Naive thymus-derived CD8-positive, alpha-beta T cell (primary cell): ENCODE measurements at regions not wholly inside any gene's neighbourhood (a gene's known extent, or its start where the extent isn't known, plus 50 kb on each side); places are given as distances from the start of the nearest gene placed in this dataset.

Experiments
- ATAC-seq, 2 donors: fragments of 150-1000 bp; cut with Tn5 transposase in 1 of 2; sonication (Bioruptor Pico), chemical (Tn5 transposase) in 1 of 2; 1 replicate in 1 of 2; 2 replicates in 1 of 2; pipeline ENCODE4 v1.10.0; 2021; ENCODE audit warnings: mild to moderate bottlenecking in 2 of 2, moderate library complexity in 2 of 2
- POLR2A ChIA-PET: fragments of 350-600 bp; sonication (Branson Sonifier 250); formaldehyde crosslinking; loops from one replicate; lab custom pipeline; 2021; ENCODE audit warnings: antibody characterized with exemption; lab: Charles Lee
- DNase-seq, 10 donors: peaks; one replicate each; pipeline versions ENCODE4 v3.0.0 to v3.0.0-alpha.2; 2020 to 2022
- H3K27ac Mint-ChIP-seq, 10 donors: one replicate each; pipeline ENCODE4 v1.8.0; 2020 to 2022; ENCODE audit warnings: mild to moderate bottlenecking in 10 of 10, mixed read lengths in 10 of 10, moderate library complexity in 4 of 10, inconsistent platforms in 1 of 10
- H3K27me3 Mint-ChIP-seq, 5 donors: one replicate each; pipeline ENCODE4 v1.8.0; 2021 to 2022; ENCODE audit warnings: mixed read lengths in 5 of 5
- H3K36me3 Mint-ChIP-seq, 3 donors: one replicate each; pipeline ENCODE4 v1.8.0; 2020 to 2022; ENCODE audit warnings: mixed read lengths in 3 of 3, mild to moderate bottlenecking in 2 of 3, inconsistent platforms in 1 of 3
- H3K4me1 Mint-ChIP-seq, 4 donors: one replicate each; pipeline ENCODE4 v1.8.0; 2021 to 2022; ENCODE audit warnings: mixed read lengths in 4 of 4
- H3K4me3 Mint-ChIP-seq, 10 donors: one replicate each; pipeline ENCODE4 v1.8.0; 2020 to 2022; ENCODE audit warnings: mild to moderate bottlenecking in 10 of 10, mixed read lengths in 10 of 10, moderate library complexity in 6 of 10, inconsistent platforms in 1 of 10
- H3K9me3 Mint-ChIP-seq, 9 donors: one replicate each; pipeline ENCODE4 v1.8.0; 2020 to 2022; ENCODE audit warnings: mixed read lengths in 9 of 9, mild to moderate bottlenecking in 3 of 9, inconsistent platforms in 1 of 9, moderate library complexity in 1 of 9

DNA sequence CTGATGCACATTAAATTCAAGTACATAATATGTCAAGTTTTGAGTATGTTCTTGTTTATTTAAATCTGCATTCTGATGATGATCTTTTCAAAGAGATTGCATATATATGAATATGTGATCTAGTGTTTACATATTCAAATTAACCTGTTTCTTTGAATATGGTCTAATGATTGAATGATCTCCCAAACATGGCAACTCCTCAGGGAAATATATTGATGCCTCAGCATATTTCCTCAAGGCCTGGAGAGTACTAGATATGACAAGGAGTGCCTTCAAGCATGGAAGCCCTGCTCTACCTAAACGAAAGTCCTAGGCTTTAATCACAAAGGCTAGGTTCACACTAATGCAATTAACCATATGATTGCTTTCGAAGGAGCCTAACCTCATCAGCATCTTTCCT is 532.8 kb downstream of the ZIC1 start:
- DNase-seq (no peak), ATAC-seq (no peak)
- no peak overlapping the region for H3K4me3 Mint-ChIP-seq
- no peaks in the 10 kb centered on the region for H3K36me3 Mint-ChIP-seq
- no peaks in the 10 kb centered on the region for H3K4me1 Mint-ChIP-seq
- peaks cover 0 to 6% (median 2%) of the 10 kb centered on the region in 9 donors for H3K9me3 Mint-ChIP-seq
- H3K27ac Mint-ChIP-seq = no peak overlapping the region
- no peaks in the 10 kb centered on the region for H3K27me3 Mint-ChIP-seq
- POLR2A ChIA-PET = no interaction called here

DNA sequence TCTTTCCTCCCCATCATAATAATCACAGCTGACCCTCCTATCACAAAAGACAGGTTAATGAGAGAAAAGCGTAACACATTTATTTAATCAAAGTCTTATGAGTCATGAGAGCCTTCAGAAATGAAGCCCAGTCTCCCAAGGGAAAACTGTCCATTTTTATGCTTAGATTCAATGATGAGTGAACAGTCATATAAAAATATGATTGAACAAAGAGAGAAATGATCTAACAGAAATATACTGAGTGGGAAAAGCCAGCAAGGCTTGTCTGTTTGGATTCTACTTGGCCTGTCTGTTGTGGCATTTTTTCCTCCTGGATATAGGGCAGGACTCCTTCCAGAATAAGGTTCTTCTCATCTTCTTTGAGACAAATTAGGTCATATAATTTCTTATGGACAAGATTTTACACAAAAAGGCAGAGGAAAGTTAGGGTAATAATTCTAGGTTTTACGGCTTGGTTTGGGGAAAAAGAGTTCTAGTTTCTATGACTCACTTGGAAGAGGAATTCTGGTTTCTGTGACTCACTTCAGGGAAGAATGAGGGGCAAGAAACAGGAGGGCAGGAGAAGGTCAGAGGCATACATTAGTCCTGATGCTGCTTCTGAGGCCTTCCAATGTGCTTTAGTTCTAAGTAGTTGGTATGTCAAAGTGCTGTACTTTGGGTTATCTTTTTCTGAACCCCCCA is 534.2 kb downstream of the ZIC1 start:
- no peaks in the 10 kb centered on the region for H3K4me1 Mint-ChIP-seq
- H3K9me3 Mint-ChIP-seq = peaks cover 0 to 6% (median 2%) of the 10 kb centered on the region in 9 donors
- no peak overlapping the region for H3K27ac Mint-ChIP-seq
- ATAC-seq = no peak
- no peak for DNase-seq
- no peaks in the 10 kb centered on the region for H3K36me3 Mint-ChIP-seq
- H3K27me3 Mint-ChIP-seq = no peaks in the 10 kb centered on the region
- H3K4me3 Mint-ChIP-seq = no peak overlapping the region
- POLR2A ChIA-PET = no interaction called here

DNA sequence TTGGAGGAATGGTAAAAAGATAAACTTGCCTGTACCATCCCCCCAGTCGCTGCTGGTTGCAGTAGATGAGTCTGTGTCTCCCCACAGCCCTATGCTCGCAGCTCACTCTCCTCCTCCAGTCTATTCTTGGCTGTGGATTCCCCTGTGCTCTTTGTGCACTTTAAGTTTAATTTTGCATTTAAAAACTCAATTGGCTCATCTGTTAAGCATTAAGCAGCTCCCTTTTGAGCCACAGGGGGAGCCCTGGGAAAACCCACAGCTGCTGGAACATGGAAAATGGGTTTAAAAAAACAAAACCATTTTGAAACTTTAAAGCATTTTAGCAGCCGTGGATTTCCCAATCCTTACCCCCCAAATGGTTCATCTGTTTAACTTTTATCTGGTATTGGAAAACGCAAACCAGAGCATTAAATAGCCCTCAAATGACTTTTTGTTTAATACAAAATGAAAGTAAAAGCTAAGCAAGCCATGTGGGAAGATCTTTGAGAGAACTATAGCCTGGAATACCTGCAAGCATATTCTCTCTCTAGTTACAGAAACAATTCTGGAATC is 536.9 kb downstream of the ZIC1 start:
- Mint-ChIP-seq H3K9me3 (peaks cover 0 to 9% (median 2%) of the 10 kb centered on the region in 9 donors), H3K4me1 (no peaks in the 10 kb centered on the region), H3K4me3 (no peak overlapping the region), H3K27ac (no peak overlapping the region), H3K27me3 (no peaks in the 10 kb centered on the region), H3K36me3 (no peaks in the 10 kb centered on the region)
- no peak for ATAC-seq
- POLR2A ChIA-PET = no interaction called here
- DNase-seq = no peak

DNA sequence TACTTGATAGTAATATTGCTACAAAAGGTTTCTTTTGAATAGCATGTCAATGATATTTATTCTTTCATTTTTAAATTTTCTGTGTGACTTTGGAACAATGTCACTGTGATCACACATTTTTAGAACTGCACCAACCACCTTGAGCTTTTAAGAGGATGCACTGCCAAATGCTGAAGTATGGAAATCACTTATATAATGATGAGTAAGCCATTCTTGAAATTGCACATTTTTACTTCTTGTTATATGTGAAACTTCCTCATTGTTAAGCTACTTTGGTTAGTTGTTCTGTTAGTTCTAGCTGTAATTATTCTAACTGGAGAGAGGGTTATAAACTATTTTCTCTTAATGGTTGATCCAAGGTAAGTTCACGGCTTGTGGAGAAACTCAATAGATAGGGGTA is 547.5 kb downstream of the ZIC1 start:
- Mint-ChIP-seq H3K27me3 (peaks cover 0 to 4% (median 0%) of the 10 kb centered on the region in 5 donors), H3K4me3 (no peak overlapping the region), H3K27ac (no peak overlapping the region), H3K4me1 (no peaks in the 10 kb centered on the region), H3K9me3 (peaks cover 0 to 13% (median 5%) of the 10 kb centered on the region in 9 donors), H3K36me3 (peaks cover 0 to 5% (median 0%) of the 10 kb centered on the region in 3 donors)
- POLR2A ChIA-PET = no interaction called here
- DNase-seq (no peak), ATAC-seq (no peak)

DNA sequence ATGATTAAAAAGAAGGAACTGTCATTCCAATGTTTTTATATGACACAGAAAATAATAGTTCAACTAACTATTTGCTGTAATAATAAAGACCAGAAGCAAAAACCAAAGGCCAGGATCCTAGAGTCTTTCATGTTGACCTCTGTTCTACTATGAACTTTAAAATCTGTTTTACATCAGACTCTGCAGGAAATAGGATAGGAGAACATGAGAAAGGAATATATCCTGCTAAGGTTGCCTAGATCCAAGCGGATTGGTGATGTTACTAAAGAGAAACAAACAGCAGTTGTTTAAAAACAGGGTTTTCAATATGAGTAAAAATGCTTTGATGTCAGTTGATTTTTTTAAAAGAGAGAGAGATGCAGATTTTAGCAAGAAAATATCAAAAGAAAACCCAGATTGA is 549.6 kb downstream of the ZIC1 start:
- POLR2A ChIA-PET = no interaction called here
- H3K4me3 Mint-ChIP-seq = no peak overlapping the region
- DNase-seq = no peak
- H3K36me3 Mint-ChIP-seq = peaks cover 0 to 5% (median 0%) of the 10 kb centered on the region in 3 donors
- H3K9me3 Mint-ChIP-seq = peaks cover 0 to 13% (median 4%) of the 10 kb centered on the region in 9 donors
- ATAC-seq = no peak
- H3K27me3 Mint-ChIP-seq = peaks cover 0 to 4% (median 0%) of the 10 kb centered on the region in 5 donors
- no peaks in the 10 kb centered on the region for H3K4me1 Mint-ChIP-seq
- no peak overlapping the region for H3K27ac Mint-ChIP-seq

DNA sequence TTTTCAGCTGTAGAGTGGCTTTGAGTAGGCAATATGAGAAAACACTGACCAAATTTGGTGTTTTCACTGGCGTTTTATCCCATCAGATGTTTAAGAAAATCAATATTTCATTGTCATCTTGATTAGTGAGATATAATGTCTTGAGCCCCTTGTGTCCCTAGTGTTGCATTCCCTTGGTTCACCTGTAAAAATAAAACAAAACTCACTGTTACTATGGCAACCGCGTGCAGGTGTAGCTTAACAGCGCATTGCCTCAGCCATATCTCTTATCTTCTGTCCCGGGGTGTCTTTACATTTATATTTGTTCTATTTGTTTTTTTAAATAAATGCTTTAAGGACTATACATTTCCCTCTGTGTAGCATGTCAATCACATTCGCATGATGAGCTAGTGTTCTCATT is 551.6 kb downstream of the ZIC1 start:
- Mint-ChIP-seq H3K4me1 (no peaks in the 10 kb centered on the region), H3K27ac (no peak overlapping the region), H3K9me3 (peaks cover 0 to 13% (median 5%) of the 10 kb centered on the region in 9 donors), H3K27me3 (peaks cover 0 to 4% (median 0%) of the 10 kb centered on the region in 5 donors), H3K4me3 (no peak overlapping the region), H3K36me3 (peaks cover 0 to 5% (median 0%) of the 10 kb centered on the region in 3 donors)
- POLR2A ChIA-PET = no interaction called here
- ATAC-seq = no peak
- DNase-seq = no peak

DNA sequence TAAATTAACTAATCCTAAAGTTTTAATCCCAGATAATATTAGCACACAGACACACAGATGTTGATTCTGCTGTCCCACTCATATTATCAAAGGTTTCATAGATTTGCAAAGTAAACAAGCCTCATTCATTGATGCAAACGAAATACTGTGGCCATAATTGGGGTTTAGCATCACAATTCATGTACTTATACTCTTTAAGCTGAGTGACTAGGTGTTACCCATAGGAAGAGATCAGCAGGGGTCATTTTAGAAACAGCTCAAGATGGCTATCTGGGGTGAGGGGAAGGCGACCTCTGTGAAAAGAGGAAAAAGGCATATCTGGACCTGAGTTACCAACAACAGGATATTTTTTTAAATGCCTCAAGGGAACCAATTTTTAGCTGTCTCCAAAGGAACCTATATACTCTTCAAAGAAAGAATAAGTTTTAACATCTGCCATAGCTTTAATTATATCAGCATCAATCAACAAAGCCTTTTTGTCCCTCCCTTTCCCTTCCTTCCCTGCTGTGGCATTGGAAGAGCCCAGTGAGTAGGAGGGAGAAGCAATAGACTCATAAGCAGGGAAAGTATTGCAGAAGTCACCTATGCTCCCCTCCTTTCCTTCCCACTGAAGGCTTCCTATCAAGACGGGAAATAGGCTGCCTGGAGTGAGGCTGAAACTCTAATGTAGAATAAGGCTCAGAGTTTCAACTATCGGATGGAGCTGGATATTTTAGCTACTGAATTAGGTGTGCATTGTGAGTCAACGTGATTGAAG is 553.4 kb downstream of the ZIC1 start:
- no peak for DNase-seq
- POLR2A ChIA-PET = no interaction called here
- H3K9me3 Mint-ChIP-seq = peaks cover 0 to 11% (median 3%) of the 10 kb centered on the region in 9 donors
- H3K4me3 Mint-ChIP-seq = no peak overlapping the region
- H3K27me3 Mint-ChIP-seq = peaks cover 0 to 4% (median 0%) of the 10 kb centered on the region in 5 donors
- H3K27ac Mint-ChIP-seq = no peak overlapping the region
- H3K4me1 Mint-ChIP-seq = no peaks in the 10 kb centered on the region
- ATAC-seq = no peak
- peaks cover 0 to 3% (median 0%) of the 10 kb centered on the region in 3 donors for H3K36me3 Mint-ChIP-seq

- POLR2A ChIA-PET = no interaction called here
Observed at GRCh38 chr3:147963711-147964110, 554.5 kb downstream of the ZIC1 start.

DNA sequence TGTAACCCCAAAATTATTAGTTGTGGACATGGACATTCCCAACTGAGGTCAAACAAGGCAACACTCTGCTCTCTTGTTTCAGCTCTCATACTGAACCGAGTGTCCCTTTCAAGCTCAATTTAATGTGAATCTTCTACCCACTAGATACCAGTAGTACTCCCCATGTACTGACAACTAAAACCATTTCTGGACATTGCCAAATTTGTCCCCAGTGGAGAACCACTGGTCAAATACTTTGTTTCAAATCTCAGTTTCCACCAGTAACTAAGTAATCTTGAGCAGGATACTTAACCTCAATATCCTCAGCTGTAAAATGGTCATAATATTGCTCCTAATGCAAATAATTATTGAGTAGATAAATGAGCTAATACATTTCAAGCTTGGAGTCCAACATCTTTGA is 566.0 kb downstream of the ZIC1 start:
- Mint-ChIP-seq H3K9me3 (peaks cover 0 to 28% (median 6%) of the 10 kb centered on the region in 9 donors), H3K4me1 (no peaks in the 10 kb centered on the region), H3K27me3 (no peaks in the 10 kb centered on the region), H3K4me3 (no peak overlapping the region), H3K27ac (no peak overlapping the region), H3K36me3 (peaks cover 0 to 3% (median 0%) of the 10 kb centered on the region in 3 donors)
- POLR2A ChIA-PET = no interaction called here
- no peak for ATAC-seq
- DNase-seq = no peak

More at GRCh38 chr3:147963711-147964110, 554.5 kb downstream of the ZIC1 start:
- H3K9me3 Mint-ChIP-seq = peaks cover 0 to 7% (median 0%) of the 10 kb centered on the region in 9 donors
- no peak for DNase-seq
- no peaks in the 10 kb centered on the region for H3K4me1 Mint-ChIP-seq
- H3K27me3 Mint-ChIP-seq = no peaks in the 10 kb centered on the region
- ATAC-seq = no peak
- H3K4me3 Mint-ChIP-seq = no peak overlapping the region
- no peaks in the 10 kb centered on the region for H3K36me3 Mint-ChIP-seq
- H3K27ac Mint-ChIP-seq = no peak overlapping the region

DNA sequence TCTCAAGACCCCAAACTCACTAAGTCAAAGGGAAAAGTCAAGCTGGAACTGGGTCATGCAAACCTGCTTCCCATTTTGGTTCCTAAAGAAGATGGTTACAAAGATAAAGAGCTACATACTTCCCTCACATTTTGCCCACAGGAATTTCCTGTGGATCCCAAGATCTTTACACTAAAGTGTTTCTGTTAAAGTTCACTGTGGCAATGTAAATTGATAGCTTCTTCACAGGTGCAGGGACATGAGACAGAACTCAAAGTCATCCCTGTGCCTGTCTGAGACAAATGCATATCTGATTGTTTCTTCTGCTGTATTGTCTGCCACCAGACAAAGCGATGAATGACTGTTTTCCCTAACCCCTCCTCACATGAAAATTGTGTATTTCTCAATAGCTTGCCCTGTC is 567.8 kb downstream of the ZIC1 start:
- H3K27ac Mint-ChIP-seq = no peak overlapping the region

GRCh38 chr3:147987549-147987948 is 578.4 kb downstream of the ZIC1 start:
- no peak for DNase-seq
- POLR2A ChIA-PET = no interaction called here
- Mint-ChIP-seq H3K27me3 (no peaks in the 10 kb centered on the region), H3K27ac (no peak overlapping the region), H3K9me3 (peaks cover 0 to 8% (median 0%) of the 10 kb centered on the region in 9 donors), H3K36me3 (no peaks in the 10 kb centered on the region), H3K4me1 (no peaks in the 10 kb centered on the region), H3K4me3 (no peak overlapping the region)
- no peak for ATAC-seq

More for the DNA sequence above, 567.8 kb downstream of the ZIC1 start:
- no peak overlapping the region for H3K4me3 Mint-ChIP-seq
- DNase-seq (no peak), ATAC-seq (no peak)
- H3K27me3 Mint-ChIP-seq = no peaks in the 10 kb centered on the region
- H3K9me3 Mint-ChIP-seq = peaks cover 0 to 28% (median 8%) of the 10 kb centered on the region in 9 donors
- peaks cover 0 to 2% (median 0%) of the 10 kb centered on the region in 4 donors for H3K4me1 Mint-ChIP-seq
- POLR2A ChIA-PET = no interaction called here
- peaks cover 0 to 3% (median 0%) of the 10 kb centered on the region in 3 donors for H3K36me3 Mint-ChIP-seq

DNA sequence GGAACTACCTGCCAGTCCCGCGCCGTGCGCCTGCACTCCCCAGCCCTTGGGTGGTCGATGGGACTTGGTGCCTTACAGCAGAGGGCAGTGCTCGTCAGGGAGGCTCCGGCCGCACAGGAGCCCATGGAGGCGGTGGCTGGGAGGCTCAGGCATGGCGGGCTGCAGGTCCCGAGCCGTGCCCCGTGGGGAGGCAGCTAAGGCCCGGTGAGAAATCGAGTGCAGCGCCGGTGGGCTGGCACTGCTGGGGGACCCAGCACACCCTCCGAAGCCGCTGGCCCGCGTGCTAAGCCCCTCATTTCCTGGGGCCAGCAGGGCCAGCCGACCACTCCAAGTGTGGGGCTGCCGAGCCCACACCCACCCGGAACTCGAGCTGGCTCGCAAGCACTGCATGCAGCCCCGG is 580.2 kb downstream of the ZIC1 start:
- no peaks in the 10 kb centered on the region for H3K36me3 Mint-ChIP-seq
- H3K9me3 Mint-ChIP-seq = peaks cover 0 to 3% (median 0%) of the 10 kb centered on the region in 9 donors
- DNase-seq (peak in 1 of 10 donors; percentile 55), ATAC-seq (no peak)
- no peak overlapping the region for H3K27ac Mint-ChIP-seq
- H3K4me3 Mint-ChIP-seq = no peak overlapping the region
- POLR2A ChIA-PET = no interaction called here
- no peaks in the 10 kb centered on the region for H3K27me3 Mint-ChIP-seq
- no peaks in the 10 kb centered on the region for H3K4me1 Mint-ChIP-seq

DNA sequence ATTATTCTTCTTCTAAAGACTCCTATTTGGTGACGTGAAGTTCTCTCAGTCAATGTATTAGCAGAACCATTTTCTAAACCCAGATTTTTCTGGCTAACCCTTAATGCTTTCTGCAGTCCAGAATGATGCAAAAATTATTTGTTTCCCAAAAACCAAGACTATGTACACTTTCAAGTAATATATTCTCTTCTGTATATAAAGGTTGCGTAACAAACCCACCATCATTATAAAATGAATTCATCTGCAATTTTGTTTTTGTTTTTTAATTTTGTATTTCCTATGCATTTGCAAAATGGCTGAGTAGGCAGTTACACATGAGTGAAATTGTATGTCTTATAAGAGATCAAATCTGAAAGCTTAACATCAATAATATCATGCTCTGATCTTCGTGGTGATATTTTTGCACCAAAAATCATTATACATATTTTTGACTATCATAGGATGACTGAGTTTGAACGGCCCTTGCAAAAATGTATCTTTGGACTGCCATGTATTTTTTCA is 593.6 kb downstream of the ZIC1 start:
- no peaks in the 10 kb centered on the region for H3K36me3 Mint-ChIP-seq
- H3K27me3 Mint-ChIP-seq = no peaks in the 10 kb centered on the region
- ATAC-seq (no peak), DNase-seq (no peak)
- peaks cover 0 to 21% (median 3%) of the 10 kb centered on the region in 9 donors for H3K9me3 Mint-ChIP-seq
- H3K4me1 Mint-ChIP-seq = no peaks in the 10 kb centered on the region
- no peak overlapping the region for H3K4me3 Mint-ChIP-seq
- H3K27ac Mint-ChIP-seq = no peak overlapping the region
- POLR2A ChIA-PET = no interaction called here
